Vagina (tissue), 2 donors: ENCODE measurements at regions not wholly inside any gene's neighbourhood (a gene's known extent, or its start where the extent isn't known, plus 50 kb on each side); places are given as distances from the start of the nearest gene placed in this dataset.

Experiments used
- DNase-seq, 2 donors: peaks; one replicate each; pipeline ENCODE4 v3.0.0-alpha.2; 2017; ENCODE audit errors: extremely low spot score in 2 of 2
- H3K27ac ChIP-seq: fragments of 200-600 bp; sonication (generic); one replicate; pipeline ENCODE4 v1.5.1; 2019
- H3K27me3 ChIP-seq: fragments of 200-600 bp; sonication (generic); one replicate; pipeline ENCODE4 v1.5.1; 2019
- H3K36me3 ChIP-seq, 2 donors: fragments of 200-600 bp; sonication (generic); one replicate each; pipeline ENCODE4 v1.5.1; 2017 to 2019
- H3K4me1 ChIP-seq: fragments of 200-600 bp; sonication (generic); one replicate; pipeline ENCODE4 v1.5.1; 2019
- H3K4me3 ChIP-seq, 2 donors: fragments of 200-600 bp; sonication (generic); 1 replicate in 1 of 2; 2 replicates in 1 of 2; pipeline ENCODE4 v1.5.1; 2016 to 2019
- H3K9me3 ChIP-seq: fragments of 200-600 bp; sonication (generic); one replicate; pipeline ENCODE4 v1.5.1; 2019
- CTCF ChIP-seq, 3 experiments: fragments of 450-650 bp in 2 of 3; fragments of 200-600 bp in 1 of 3; sonication (generic) in 1 of 3; IDR thresholded peaks; one replicate each; pipeline ENCODE4 v1.5.1; 2017 to 2019; ENCODE audit warnings: antibody characterized with exemption in 3 of 3, mild to moderate bottlenecking in 2 of 3, moderate library complexity in 2 of 3
- POLR2A ChIP-seq, 2 donors: fragments of 450-650 bp; IDR thresholded peaks; one replicate each; pipeline ENCODE4 v1.6.1; 2017; ENCODE audit warnings: antibody characterized with exemption in 2 of 2, mild to moderate bottlenecking in 2 of 2, moderate library complexity in 2 of 2
- POLR2AphosphoS5 ChIP-seq, 2 donors: sonication (generic); formaldehyde crosslinking; IDR thresholded peaks; one replicate each; pipeline ENCODE4 v1.9.0; 2017; ENCODE audit warnings: antibody characterized with exemption in 2 of 2, mild to moderate bottlenecking in 2 of 2, low read depth in 1 of 2; ENCODE audit not compliant: insufficient read depth in 1 of 2
- intact Hi-C: fragments of 100-400 bp; cut with DNase I; formaldehyde crosslinking; loops from one replicate; pipeline ENCODE4 v1.15.1; 2023

GRCh38 chr1:4380564-4381168, 273.7 kb upstream of the AJAP1 start:
- no peaks in the 10 kb centered on the region for H3K27me3 ChIP-seq
- no peaks in the 10 kb centered on the region for H3K36me3 ChIP-seq
- TF ChIP-seq POLR2AphosphoS5 (IDR thresholded peaks at IDR 0.05; ENCODE audit: insufficient read depth in 1 of 2, low read depth in 1 of 2) (no peak), POLR2A (IDR thresholded peaks at IDR 0.05) (no peak), CTCF (IDR thresholded peaks at IDR 0.05) (no peak)
- H3K27ac ChIP-seq = no peak overlapping the region
- DNase-seq = no peak
- H3K4me1 ChIP-seq = no peaks in the 10 kb centered on the region
- H3K4me3 ChIP-seq = no peak overlapping the region
- H3K9me3 ChIP-seq = no peaks in the 10 kb centered on the region
- intact Hi-C loops = no loop called here

GRCh38 chr1:4393191-4393590, 261.2 kb upstream of the AJAP1 start:
- TF ChIP-seq POLR2A (IDR thresholded peaks at IDR 0.05) = no peak
- TF ChIP-seq CTCF (IDR thresholded peaks at IDR 0.05) = no peak
- TF ChIP-seq POLR2AphosphoS5 (IDR thresholded peaks at IDR 0.05; ENCODE audit: insufficient read depth in 1 of 2, low read depth in 1 of 2) = no peak
- Histone ChIP-seq H3K9me3 (no peaks in the 10 kb centered on the region), H3K36me3 (no peaks in the 10 kb centered on the region), H3K27me3 (no peaks in the 10 kb centered on the region), H3K4me1 (no peaks in the 10 kb centered on the region), H3K27ac (no peak overlapping the region), H3K4me3 (no peak overlapping the region)
- intact Hi-C loops = no loop called here
- no peak for DNase-seq

GRCh38 chr1:4394366-4394765, 260.0 kb upstream of the AJAP1 start:
- no peak overlapping the region for H3K27ac ChIP-seq
- H3K4me3 ChIP-seq = no peak overlapping the region
- H3K36me3 ChIP-seq = no peaks in the 10 kb centered on the region
- intact Hi-C loops = no loop called here
- no peak for DNase-seq
- H3K4me1 ChIP-seq = no peaks in the 10 kb centered on the region
- H3K9me3 ChIP-seq = no peaks in the 10 kb centered on the region
- TF ChIP-seq POLR2A (IDR thresholded peaks at IDR 0.05) = no peak
- TF ChIP-seq POLR2AphosphoS5 (IDR thresholded peaks at IDR 0.05; ENCODE audit: insufficient read depth in 1 of 2, low read depth in 1 of 2) = no peak
- no peak for TF ChIP-seq CTCF (IDR thresholded peaks at IDR 0.05)
- H3K27me3 ChIP-seq = no peaks in the 10 kb centered on the region

- TF ChIP-seq CTCF (IDR thresholded peaks at IDR 0.05) = no peak
- no peak for TF ChIP-seq POLR2A (IDR thresholded peaks at IDR 0.05)
- no peak for TF ChIP-seq POLR2AphosphoS5 (IDR thresholded peaks at IDR 0.05; ENCODE audit: insufficient read depth in 1 of 2, low read depth in 1 of 2)
- no peak for DNase-seq
- H3K36me3 ChIP-seq = no peaks in the 10 kb centered on the region
- no peaks in the 10 kb centered on the region for H3K4me1 ChIP-seq
- H3K9me3 ChIP-seq = no peaks in the 10 kb centered on the region
- intact Hi-C loops = no loop called here
- H3K27ac ChIP-seq = no peak overlapping the region
- no peaks in the 10 kb centered on the region for H3K27me3 ChIP-seq
- H3K4me3 ChIP-seq = no peak overlapping the region
These were observed 259.3 kb upstream of the AJAP1 start for GRCh38 chr1:4395158-4395557.

DNA sequence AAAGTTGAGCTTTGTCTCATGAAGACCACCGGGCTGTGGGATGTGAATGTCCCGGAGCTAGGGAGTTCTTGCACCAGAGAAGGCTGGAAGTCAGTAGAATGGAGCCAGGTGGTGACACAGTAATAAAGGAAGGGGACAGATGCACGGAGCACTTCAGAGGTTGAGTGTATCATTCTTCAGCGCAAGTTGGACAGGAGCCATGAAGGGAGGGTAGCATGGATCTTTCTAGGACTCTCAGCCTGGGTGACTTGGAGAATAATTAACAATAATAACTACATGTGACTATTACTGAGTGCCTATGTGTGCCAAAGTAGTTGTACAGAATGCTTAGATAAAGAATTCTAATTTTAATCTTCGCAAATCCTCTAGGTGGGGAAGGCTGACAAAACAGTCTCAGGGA, 258.7 kb upstream of the AJAP1 start:
- intact Hi-C loops = no loop called here
- no peaks in the 10 kb centered on the region for H3K27me3 ChIP-seq
- DNase-seq = no peak
- no peaks in the 10 kb centered on the region for H3K4me1 ChIP-seq
- no peak for TF ChIP-seq POLR2AphosphoS5 (IDR thresholded peaks at IDR 0.05; ENCODE audit: insufficient read depth in 1 of 2, low read depth in 1 of 2)
- TF ChIP-seq POLR2A (IDR thresholded peaks at IDR 0.05) = no peak
- TF ChIP-seq CTCF (IDR thresholded peaks at IDR 0.05) = no peak
- H3K27ac ChIP-seq = no peak overlapping the region
- H3K9me3 ChIP-seq = no peaks in the 10 kb centered on the region
- no peak overlapping the region for H3K4me3 ChIP-seq
- no peaks in the 10 kb centered on the region for H3K36me3 ChIP-seq
